ENCODE measurements at regions not wholly inside any gene's neighbourhood (a gene's known extent, or its start where the extent isn't known, plus 50 kb on each side); places are given as distances from the start of the nearest gene placed in this dataset.

DNA sequence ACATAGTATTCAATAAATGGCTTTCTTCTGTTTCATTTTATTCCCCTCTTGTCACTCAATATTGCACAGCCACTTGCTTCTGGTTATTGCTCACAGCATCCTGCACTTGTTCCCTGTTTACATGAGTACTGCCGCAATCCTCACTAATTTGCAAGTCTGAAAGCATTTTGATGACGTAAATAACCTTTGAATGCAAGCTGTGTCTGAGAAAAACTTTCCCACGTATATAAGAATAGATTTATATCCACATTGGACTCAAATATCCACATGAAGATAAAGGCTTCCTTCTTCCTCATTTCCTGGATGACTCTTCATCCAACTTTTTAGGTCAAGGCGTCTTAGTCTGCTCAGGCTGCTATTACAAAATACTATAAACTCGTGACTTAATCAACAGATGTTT lies 88.2 kb upstream of the DAP start:
- DNase-seq (ENCODE audit: low read depth in 3 of 3), result no peak

- DNase-seq (ENCODE audit: low read depth in 3 of 3), result no peak
Observed at GRCh38 chr5:10844016-10844415, 83.0 kb upstream of the DAP start.

DNA sequence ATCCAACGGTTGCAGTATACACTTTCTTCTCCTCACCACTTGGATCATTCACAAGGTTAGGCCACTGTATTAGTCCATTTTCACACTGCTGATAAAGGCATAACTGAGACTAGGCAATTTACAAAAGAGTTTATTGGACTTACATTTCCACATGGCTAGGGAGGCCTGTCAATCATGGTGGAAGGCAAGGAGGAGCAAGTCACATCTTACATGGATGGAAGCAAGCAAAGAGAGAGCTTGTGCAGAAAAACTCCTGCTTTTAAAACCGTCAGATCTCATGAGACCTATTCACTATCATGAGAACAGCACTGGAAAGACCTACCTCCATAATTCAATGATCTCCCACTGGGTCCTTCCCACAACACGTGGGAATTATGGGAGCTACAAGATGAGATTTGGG lies 81.8 kb upstream of the DAP start:
- DNase-seq (ENCODE audit: low read depth in 3 of 3), result no peak

GRCh38 chr5:10839916-10840599 lies 79.0 kb upstream of the DAP start:
- no peak for DNase-seq (ENCODE audit: low read depth in 3 of 3)

GRCh38 chr5:10839118-10839517 lies 78.1 kb upstream of the DAP start:
- no peak for DNase-seq (ENCODE audit: low read depth in 3 of 3)

DNA sequence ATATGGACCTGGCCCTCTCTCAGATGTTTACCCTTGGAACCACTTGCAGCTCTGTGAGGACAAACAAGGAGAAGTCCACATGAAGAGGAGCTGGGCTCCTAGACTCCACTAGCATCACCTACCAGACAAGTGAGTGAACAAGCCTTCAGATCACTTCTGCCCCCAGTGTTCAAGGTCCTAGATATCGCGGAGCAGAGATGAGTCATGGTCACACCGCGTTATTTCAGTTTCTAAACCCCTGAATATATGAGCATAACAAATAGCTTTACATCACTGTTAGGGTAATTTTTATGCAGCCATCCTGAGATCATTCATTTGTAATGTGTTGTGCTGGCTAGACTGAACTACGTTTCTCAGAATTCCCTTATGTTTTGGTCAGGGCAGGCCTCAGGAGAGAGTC lies 77.0 kb upstream of the DAP start:
- DNase-seq (ENCODE audit: low read depth in 3 of 3), result no peak

DNA sequence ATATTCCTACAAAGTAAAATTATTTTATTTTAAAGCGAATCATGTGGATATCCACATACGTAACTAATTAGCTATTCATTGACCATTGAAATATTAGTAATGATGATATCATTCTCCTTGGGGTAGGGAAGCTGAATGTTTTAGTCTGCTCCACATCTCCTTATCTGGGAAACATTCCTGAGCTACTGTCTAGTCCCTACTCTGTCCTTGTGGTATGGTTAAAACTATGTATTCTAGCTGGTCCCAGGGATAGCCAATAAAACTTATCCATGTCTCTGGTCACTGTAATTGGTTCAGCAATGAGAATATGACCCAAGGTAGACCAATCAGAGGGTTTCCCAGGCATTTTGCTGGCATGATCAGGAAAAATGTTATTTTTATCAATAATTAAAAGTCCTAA lies 76.0 kb upstream of the DAP start:
- DNase-seq (ENCODE audit: low read depth in 3 of 3), result no peak

DNA sequence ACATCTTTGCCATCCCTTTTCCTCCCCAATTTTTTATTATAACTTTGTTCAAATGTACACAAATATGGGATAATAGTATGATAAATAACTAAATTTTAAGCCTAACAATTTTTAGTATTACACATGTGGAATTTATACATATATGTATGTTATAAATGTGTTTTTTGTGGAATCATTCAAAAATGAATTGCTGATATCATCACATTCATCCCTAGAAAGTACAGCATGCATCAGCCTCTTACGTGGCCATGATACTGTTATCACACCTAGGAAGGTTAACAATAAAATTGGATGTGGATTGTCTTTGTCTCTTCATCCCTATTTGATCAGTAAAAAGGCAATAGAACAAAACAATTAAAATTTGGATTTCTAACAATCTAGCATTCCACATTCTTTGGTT lies 73.7 kb upstream of the DAP start:
- DNase-seq (ENCODE audit: low read depth in 3 of 3), result no peak

DNA sequence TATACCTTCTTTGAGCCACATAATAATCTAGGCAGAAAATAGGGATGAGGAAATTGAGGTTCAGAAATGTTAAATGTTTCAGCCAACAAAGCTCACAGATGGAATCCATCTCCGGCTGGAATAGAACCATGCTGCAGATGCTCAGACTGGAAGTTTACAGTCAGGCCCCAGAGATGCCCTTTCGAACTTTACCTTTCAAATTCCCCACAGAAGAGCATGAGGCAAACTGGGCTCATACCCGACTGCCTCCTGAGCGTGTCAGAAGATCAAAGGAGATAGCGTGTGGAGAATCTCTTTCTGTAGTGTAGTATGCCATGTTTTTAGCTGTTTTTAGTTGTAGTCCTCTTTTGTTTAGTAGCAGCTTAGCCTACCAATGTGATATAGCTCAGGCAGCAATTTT lies 72.0 kb upstream of the DAP start:
- no peak for DNase-seq (ENCODE audit: low read depth in 3 of 3)

GRCh38 chr5:10832421-10832820 lies 71.4 kb upstream of the DAP start:
- DNase-seq (ENCODE audit: low read depth in 3 of 3), result no peak

DNA sequence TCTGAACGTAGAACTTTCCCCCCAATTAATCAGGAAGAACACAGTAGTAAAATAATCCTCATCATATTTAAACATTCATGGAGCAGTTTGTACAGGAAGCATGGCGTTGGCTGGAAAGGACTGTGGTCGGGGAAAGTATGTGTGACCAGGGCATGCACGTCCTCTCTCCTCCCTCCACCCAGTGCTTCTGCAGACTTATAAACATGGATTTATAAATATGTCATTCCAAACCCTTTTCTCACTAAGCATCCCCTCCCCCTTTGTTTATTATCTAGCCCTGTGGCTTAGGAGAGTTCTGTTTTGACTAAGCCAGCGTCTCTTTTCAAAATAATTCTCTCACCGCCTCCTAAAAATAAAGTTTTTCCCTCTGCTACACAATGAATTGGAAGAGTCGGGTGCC lies 70.4 kb upstream of the DAP start:
- no peak for DNase-seq (ENCODE audit: low read depth in 3 of 3)

GRCh38 chr5:10828241-10828640 lies 67.2 kb upstream of the DAP start:
- no peak for DNase-seq (ENCODE audit: low read depth in 3 of 3)

GRCh38 chr5:10827571-10827970 lies 66.5 kb upstream of the DAP start:
- DNase-seq (ENCODE audit: low read depth in 3 of 3), result no peak

GRCh38 chr5:10826971-10827370 lies 65.9 kb upstream of the DAP start:
- DNase-seq (ENCODE audit: low read depth in 3 of 3), result no peak

DNA sequence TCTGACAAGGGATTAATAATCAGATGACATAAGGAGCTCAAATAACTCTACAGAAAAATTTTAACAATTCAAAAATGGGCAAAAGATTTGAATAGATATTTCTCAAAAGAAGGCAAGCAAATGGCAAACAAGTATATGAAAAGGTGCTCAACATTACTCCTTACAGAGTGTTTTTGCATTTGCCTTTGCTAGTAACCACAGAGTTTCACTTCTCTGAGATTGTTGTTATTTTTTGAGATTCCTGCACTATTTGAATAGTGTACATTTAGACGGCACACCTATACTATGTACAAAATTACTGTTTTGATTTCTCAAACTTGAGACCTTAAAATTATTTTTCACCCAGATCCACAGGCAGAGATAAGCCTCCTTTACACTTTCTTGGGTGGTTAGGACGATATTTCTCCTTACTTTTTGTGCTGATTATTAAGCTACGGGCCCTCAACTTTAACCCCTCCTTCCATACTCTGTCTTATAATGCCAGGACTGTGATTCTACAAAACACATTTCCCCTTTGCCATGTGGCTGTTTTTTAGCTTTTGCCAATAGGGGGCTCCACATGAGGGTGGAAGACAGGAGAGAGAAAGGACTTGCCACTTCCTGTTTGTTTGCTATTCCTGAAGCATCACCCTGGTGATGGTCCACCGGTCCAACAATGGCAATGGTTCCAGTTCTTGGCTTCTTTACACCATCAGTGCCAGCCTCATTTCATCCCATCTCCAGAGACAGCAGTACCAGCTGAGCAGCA lies 65.0 kb upstream of the DAP start:
- DNase-seq (ENCODE audit: low read depth in 3 of 3), result no peak

- DNase-seq (ENCODE audit: low read depth in 3 of 3), result no peak
Observed at GRCh38 chr5:10812218-10812617, 51.2 kb upstream of the DAP start.

All from stimulated activated CD4-positive, alpha-beta T cell treated with anti-CD3 and anti-CD28 coated beads, TNF-alpha, amount 100 ng/mL, for 4 hours (primary cell).